ENCODE measurements at regions not wholly inside any gene's neighbourhood (a gene's known extent, or its start where the extent isn't known, plus 50 kb on each side); places are given as distances from the start of the nearest gene placed in this dataset.

DNA sequence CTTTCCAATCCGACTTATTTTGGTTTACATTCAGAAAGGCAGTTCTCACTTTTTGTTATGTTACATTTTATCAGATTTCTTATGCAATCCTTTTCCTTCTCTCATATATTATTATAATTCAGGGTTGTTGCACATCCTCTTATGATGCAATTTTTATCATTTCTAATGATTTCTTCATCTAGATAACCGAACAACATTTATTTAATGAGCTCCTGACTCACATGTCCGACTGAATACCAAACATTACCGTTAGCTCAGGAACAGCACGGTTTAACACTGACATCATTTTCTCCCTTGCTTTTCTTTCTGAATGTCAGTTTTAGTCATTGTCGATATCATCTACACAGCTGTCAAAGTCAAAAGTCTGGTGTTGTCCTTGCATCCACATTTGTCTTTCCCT lies 199.2 kb downstream of the BCHE start:
- TF ChIP-seq POLR2A (IDR thresholded peaks at IDR 0.05; ENCODE audit: low read length) (no peak), GATA1 (IDR thresholded peaks at IDR 0.05; ENCODE audit: low read depth, low read length) (no peak)

Measured in erythroblast (primary cell).